ENCODE measurements at regions not wholly inside any gene's neighbourhood (a gene's known extent, or its start where the extent isn't known, plus 50 kb on each side); places are given as distances from the start of the nearest gene placed in this dataset.
"Not testable (repeated sequence)": the region's sequence is repeated elsewhere in the genome, so short reads cannot be mapped to it uniquely, and the experiment has no call there.

GRCh38 chr3:166296179-166296783 lies 459.1 kb upstream of the BCHE start:
- DNase-seq = no peak

GRCh38 chr3:166291186-166291955 lies 454.1 kb upstream of the BCHE start:
- DNase-seq = no peak

- no peak for DNase-seq
These were observed 447.8 kb upstream of the BCHE start for GRCh38 chr3:166285001-166285400.

GRCh38 chr3:166283840-166284239 lies 446.6 kb upstream of the BCHE start:
- DNase-seq = no peak

GRCh38 chr3:166282931-166283330 lies 445.7 kb upstream of the BCHE start:
- no peak for DNase-seq

GRCh38 chr3:166279636-166280035 lies 442.4 kb upstream of the BCHE start:
- no peak for DNase-seq

GRCh38 chr3:166275024-166275390 lies 437.8 kb upstream of the BCHE start:
- no peak for DNase-seq

- no peak for DNase-seq
These were observed 437.3 kb upstream of the BCHE start for GRCh38 chr3:166274351-166275023.

- no peak for DNase-seq
These were observed 433.2 kb upstream of the BCHE start for GRCh38 chr3:166270429-166270828.

GRCh38 chr3:166265153-166265552 lies 427.9 kb upstream of the BCHE start:
- DNase-seq = no peak

- DNase-seq = no peak
These were observed 426.2 kb upstream of the BCHE start for GRCh38 chr3:166263460-166263859.

GRCh38 chr3:166258293-166258850 lies 421.1 kb upstream of the BCHE start:
- DNase-seq = not testable (repeated sequence)

GRCh38 chr3:166257715-166258114 lies 420.5 kb upstream of the BCHE start:
- DNase-seq = no peak

- no peak for DNase-seq
These were observed 411.6 kb upstream of the BCHE start for GRCh38 chr3:166248784-166249183.

GRCh38 chr3:166243511-166243910 lies 406.3 kb upstream of the BCHE start:
- DNase-seq = no peak

- no peak for DNase-seq
These were observed 385.9 kb upstream of the BCHE start for GRCh38 chr3:166223120-166223519.

- no peak for DNase-seq
These were observed 374.2 kb upstream of the BCHE start for GRCh38 chr3:166211451-166211850.

- DNase-seq = no peak
These were observed 372.5 kb upstream of the BCHE start for GRCh38 chr3:166209701-166210100.

- no peak for DNase-seq
These were observed 367.9 kb upstream of the BCHE start for GRCh38 chr3:166205158-166205557.

GRCh38 chr3:166201476-166201875 lies 364.3 kb upstream of the BCHE start:
- DNase-seq = no peak

GRCh38 chr3:166199491-166199890 lies 362.3 kb upstream of the BCHE start:
- DNase-seq = no peak

GRCh38 chr3:166195808-166196207 lies 358.6 kb upstream of the BCHE start:
- no peak for DNase-seq

- DNase-seq = no peak
These were observed 354.2 kb upstream of the BCHE start for GRCh38 chr3:166191411-166191810.

GRCh38 chr3:166190360-166190759 lies 353.1 kb upstream of the BCHE start:
- DNase-seq = no peak

All from NCI-H1048 (cell line).